ENCODE measurements at regions not wholly inside any gene's neighbourhood (a gene's known extent, or its start where the extent isn't known, plus 50 kb on each side); places are given as distances from the start of the nearest gene placed in this dataset.

DNA sequence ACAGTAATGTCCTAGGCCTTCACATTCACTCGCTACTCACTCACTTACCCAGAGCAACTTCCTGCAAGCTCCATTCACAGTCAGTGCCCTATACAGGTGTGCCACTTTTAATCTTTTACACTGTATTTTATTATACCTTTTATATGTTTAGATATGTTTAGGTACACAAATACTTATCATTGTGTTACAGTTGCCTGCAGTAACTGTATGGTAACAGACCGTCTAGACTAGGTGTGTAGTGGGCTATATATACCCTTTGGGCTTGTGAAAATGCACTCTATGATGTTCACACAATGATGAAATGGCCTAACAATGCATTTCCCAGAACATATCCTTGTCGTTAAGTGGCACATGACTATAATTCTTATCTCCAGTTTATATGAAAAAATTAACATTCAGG is 204.5 kb upstream of the HMCN1 start:
- no peak overlapping the region for H3K4me3 ChIP-seq
- no peak overlapping the region for H3K27ac ChIP-seq
- no peaks in the 10 kb centered on the region for H3K36me3 ChIP-seq
- intact Hi-C loops (cut with DNase I; ENCODE audit: low total_unique reads), result no loop called here
- no peaks in the 10 kb centered on the region for H3K9me3 ChIP-seq
- no peaks in the 10 kb centered on the region for H3K27me3 ChIP-seq
- no peak for DNase-seq
- TF ChIP-seq, protein P1, sequence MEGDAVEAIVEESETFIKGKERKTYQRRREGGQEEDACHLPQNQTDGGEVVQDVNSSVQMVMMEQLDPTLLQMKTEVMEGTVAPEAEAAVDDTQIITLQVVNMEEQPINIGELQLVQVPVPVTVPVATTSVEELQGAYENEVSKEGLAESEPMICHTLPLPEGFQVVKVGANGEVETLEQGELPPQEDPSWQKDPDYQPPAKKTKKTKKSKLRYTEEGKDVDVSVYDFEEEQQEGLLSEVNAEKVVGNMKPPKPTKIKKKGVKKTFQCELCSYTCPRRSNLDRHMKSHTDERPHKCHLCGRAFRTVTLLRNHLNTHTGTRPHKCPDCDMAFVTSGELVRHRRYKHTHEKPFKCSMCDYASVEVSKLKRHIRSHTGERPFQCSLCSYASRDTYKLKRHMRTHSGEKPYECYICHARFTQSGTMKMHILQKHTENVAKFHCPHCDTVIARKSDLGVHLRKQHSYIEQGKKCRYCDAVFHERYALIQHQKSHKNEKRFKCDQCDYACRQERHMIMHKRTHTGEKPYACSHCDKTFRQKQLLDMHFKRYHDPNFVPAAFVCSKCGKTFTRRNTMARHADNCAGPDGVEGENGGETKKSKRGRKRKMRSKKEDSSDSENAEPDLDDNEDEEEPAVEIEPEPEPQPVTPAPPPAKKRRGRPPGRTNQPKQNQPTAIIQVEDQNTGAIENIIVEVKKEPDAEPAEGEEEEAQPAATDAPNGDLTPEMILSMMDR (IDR thresholded peaks at IDR 0.05), result no peak
- no peak for TF ChIP-seq POLR2A (IDR thresholded peaks at IDR 0.05)
- H3K4me1 ChIP-seq, result no peaks in the 10 kb centered on the region

DNA sequence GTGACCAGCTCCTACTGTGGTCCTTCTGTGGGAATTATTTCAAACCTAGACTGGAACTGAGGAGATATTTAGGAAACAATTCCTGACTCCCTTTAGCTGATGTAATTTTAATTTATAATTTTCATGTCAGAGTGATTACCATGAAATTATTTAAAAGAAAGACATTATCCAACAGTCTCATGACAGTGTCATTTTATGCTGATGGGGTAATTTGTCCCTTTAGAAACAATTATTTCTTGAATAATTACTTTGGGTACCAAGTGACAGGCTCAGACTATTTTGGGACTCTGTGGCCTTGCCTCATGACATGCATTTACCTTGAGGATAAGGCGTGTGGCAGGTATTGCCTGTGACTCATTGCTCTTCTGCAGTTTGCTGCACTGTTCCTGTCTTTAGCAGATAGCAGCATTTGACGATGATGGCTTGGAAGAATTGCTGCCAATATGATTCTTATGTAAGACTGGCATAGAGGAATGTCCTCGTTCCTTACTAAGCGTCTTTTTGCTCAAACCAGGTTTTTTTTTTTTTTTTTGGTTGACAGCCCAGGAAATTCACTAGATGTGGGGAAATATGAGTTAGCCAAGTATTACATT is 206.0 kb upstream of the HMCN1 start:
- H3K27ac ChIP-seq, result no peak overlapping the region

DNA sequence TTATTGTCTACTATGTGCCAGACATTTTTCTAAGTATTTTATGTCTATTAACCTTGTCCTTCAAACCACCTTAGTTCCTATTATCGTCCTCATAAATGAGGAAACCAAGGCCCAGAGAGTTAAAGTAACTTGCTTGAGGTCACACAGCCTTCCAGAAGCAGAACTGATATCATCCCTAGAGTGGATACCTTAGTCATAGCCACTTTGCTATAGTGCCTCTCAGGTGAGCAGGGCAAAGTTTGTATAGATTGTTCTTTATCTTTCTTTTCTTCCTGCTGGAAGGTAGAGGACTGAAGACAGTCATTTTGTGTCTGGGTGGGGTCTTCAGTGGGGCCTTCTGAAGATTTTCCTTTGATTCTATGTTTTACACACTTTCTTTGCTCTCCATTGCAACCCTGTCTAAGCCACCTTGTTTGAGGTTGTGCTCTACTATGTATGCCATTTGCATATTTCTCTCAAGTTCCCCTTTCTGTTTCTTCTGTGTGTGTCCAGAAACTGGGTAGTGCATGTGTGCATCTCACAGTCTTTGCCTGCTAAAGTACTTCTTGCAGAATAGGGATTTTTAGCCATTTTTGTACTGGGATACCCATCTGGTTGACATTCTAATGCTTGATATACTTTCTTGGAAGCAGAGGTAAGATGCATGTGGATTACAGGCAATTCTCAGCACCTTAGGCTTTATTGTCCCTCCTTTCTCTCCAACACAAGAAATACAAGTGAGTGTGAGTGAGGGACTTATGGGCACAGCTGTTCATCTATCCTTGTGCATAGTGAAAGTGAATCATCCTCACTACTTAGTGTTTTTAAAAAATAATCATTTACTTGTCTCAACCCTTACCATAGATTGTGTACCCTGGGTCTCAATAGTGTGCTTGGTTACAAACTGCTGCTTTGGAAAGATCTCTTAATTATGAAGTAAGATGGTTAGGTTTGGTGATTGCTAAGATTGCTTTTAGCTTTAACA is 207.6 kb upstream of the HMCN1 start:
- Histone ChIP-seq H3K36me3 (no peaks in the 10 kb centered on the region), H3K4me3 (no peak overlapping the region), H3K27ac (no peak overlapping the region), H3K4me1 (no peaks in the 10 kb centered on the region), H3K9me3 (no peaks in the 10 kb centered on the region), H3K27me3 (no peaks in the 10 kb centered on the region)
- no peak for DNase-seq
- no peak for TF ChIP-seq POLR2A (IDR thresholded peaks at IDR 0.05)
- TF ChIP-seq, protein P1 (IDR thresholded peaks at IDR 0.05), result no peak
- intact Hi-C loops (cut with DNase I; ENCODE audit: low total_unique reads), result no loop called here

More for the DNA sequence above, 206.0 kb upstream of the HMCN1 start:
- Histone ChIP-seq H3K36me3 (no peaks in the 10 kb centered on the region), H3K4me1 (no peaks in the 10 kb centered on the region), H3K4me3 (no peak overlapping the region), H3K27me3 (no peaks in the 10 kb centered on the region), H3K9me3 (no peaks in the 10 kb centered on the region)
- DNase-seq, result no peak
- TF ChIP-seq, protein P1 (IDR thresholded peaks at IDR 0.05), result no peak
- no peak for TF ChIP-seq POLR2A (IDR thresholded peaks at IDR 0.05)
- intact Hi-C loops (cut with DNase I; ENCODE audit: low total_unique reads), result no loop called here

DNA sequence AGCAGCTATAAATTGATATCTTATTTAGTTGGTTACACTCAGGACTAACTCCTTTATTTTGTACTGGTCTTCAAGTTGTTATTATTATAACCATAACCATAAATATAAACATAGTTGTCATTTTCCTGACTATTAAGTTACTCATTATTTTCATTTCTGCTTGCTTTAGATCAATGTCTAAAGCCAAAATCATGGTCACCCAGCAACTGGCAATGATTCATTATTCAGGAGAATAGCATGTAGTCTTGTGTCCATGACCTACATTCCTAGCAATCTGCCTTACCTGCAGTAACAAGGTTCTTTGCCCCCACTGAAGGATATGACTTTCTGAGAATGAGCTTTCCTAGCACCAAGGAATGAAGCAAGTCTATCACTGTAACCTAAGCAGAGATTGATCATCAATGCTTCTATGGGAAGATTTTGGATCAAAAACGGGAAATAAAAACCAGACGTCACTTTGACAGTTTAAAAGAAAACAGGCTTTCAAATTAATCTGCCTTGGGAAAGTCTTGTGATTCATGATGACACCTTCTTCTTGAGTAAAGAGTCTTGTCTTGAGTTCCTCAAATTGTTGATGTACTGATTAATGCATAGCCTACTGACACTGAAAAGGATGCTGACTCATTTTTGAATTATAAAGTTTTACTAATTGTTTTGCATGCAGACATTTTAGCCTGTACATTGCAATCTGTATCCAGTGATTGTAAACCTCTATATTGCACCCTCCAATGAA is 203.3 kb upstream of the IVNS1ABP start:
- H3K27me3 ChIP-seq, result no peaks in the 10 kb centered on the region
- H3K4me1 ChIP-seq, result no peaks in the 10 kb centered on the region
- intact Hi-C loops (cut with DNase I; ENCODE audit: low total_unique reads), result no loop called here
- no peak overlapping the region for H3K27ac ChIP-seq
- H3K9me3 ChIP-seq, result no peaks in the 10 kb centered on the region
- TF ChIP-seq, protein P1 (IDR thresholded peaks at IDR 0.05), result no peak
- TF ChIP-seq POLR2A (IDR thresholded peaks at IDR 0.05), result no peak
- H3K36me3 ChIP-seq, result no peaks in the 10 kb centered on the region
- DNase-seq, result no peak
- no peak overlapping the region for H3K4me3 ChIP-seq
